Endothelial cell of umbilical vein (primary cell): ENCODE measurements at regions not wholly inside any gene's neighbourhood (a gene's known extent, or its start where the extent isn't known, plus 50 kb on each side); places are given as distances from the start of the nearest gene placed in this dataset.

Experiments
- BruUV-seq: library from RNA; stranded (reverse); fragments of 400-500 nt; replicated peaks from 2 replicates; lab custom pipeline; 2021; lab: Mats Ljungman, UMichigan
- CTCF ChIA-PET: fragments of 300-600, 350-600 bp; sonication (Branson Sonifier 250); formaldehyde crosslinking; loops from one replicate; lab custom pipeline; 2021; ENCODE audit warnings: antibody characterized with exemption, inconsistent platforms; lab: Charles Lee
- POLR2A ChIA-PET: fragments of 300-600, 350-600 bp; sonication (Branson Sonifier 250); formaldehyde crosslinking; loops from one replicate; lab custom pipeline; 2021; ENCODE audit warnings: antibody characterized with exemption, inconsistent platforms; lab: Charles Lee
- DNase-seq: peaks from one replicate; pipeline ENCODE4 v3.0.0-alpha.2; 2011; ENCODE audit warnings: low read depth, low spot score
- FAIRE-seq: peaks from 2 replicates; lab custom pipeline; 2011; peaks lifted over from hg19 to GRCh38; lab: Jason Lieb, UNC
- H2AFZ ChIP-seq: 2 replicates; pipeline ENCODE4 v1.6.0; 2012; ENCODE audit warnings: low read depth, low read length, control low read depth, inconsistent platforms
- H3K27ac ChIP-seq: 2 replicates; pipeline ENCODE4 v1.5.1; 2011; ENCODE audit warnings: low read depth, mild to moderate bottlenecking, control low read depth, low read length, moderate library complexity; ENCODE audit not compliant: insufficient read depth
- H3K27me3 ChIP-seq, 2 experiments: 2 replicates each; pipeline versions ENCODE4 v1.6.0 to v1.6.1; 2011; ENCODE audit warnings: low read length in 2 of 2, mixed read lengths in 1 of 2; ENCODE audit not compliant: control insufficient read depth in 2 of 2, insufficient read depth in 2 of 2
- H3K36me3 ChIP-seq, 2 experiments: 2 replicates in 1 of 2; 3 replicates in 1 of 2; pipeline ENCODE4 v1.5.1; 2011; ENCODE audit warnings: low read length in 2 of 2, mild to moderate bottlenecking in 1 of 2, moderate library complexity in 1 of 2; ENCODE audit not compliant: control insufficient read depth in 2 of 2, insufficient read depth in 2 of 2; ENCODE audit errors: extremely low read depth in 1 of 2
- H3K4me1 ChIP-seq: 3 replicates; pipeline ENCODE4 v1.5.1; 2011; ENCODE audit warnings: mild to moderate bottlenecking, low read length; ENCODE audit not compliant: control insufficient read depth, insufficient read depth; ENCODE audit errors: extremely low read depth
- H3K4me2 ChIP-seq: 2 replicates; pipeline ENCODE4 v1.6.1; 2011; ENCODE audit warnings: low read length, control low read depth, mixed read lengths; ENCODE audit not compliant: insufficient read depth
- H3K4me3 ChIP-seq, 3 experiments: fragments of 200-600 bp in 1 of 3; sonication (generic), shearing (Covaris generic) in 1 of 3; replicated peaks in 1 of 3; 2 replicates each; pipeline ENCODE4 v1.5.1; 2011 to 2016; ENCODE audit warnings: control low read depth in 3 of 3, low read length in 3 of 3, mild to moderate bottlenecking in 2 of 3, inconsistent platforms in 1 of 3, low read depth in 1 of 3, moderate library complexity in 1 of 3; ENCODE audit not compliant: insufficient read depth in 1 of 3
- H3K79me2 ChIP-seq: 2 replicates; pipeline ENCODE4 v1.6.0; 2012; ENCODE audit warnings: low read length, inconsistent platforms; ENCODE audit not compliant: control insufficient read depth, insufficient read depth
- H3K9ac ChIP-seq: replicated peaks from 2 replicates; pipeline ENCODE3; 2011; ENCODE audit warnings: low read length, control low read depth; ENCODE audit not compliant: insufficient read depth; ENCODE audit errors: extremely low read depth
- H3K9me1 ChIP-seq: replicated peaks from 3 replicates; pipeline ENCODE4 v1.6.0; 2011; ENCODE audit warnings: mild to moderate bottlenecking, low read length; ENCODE audit not compliant: control insufficient read depth, insufficient read depth; ENCODE audit errors: extremely low read depth
- H3K9me3 ChIP-seq: replicated peaks from 2 replicates; pipeline ENCODE4 v1.5.1; 2012; ENCODE audit warnings: low read length, inconsistent platforms; ENCODE audit not compliant: control insufficient read depth, insufficient read depth
- H4K20me1 ChIP-seq: replicated peaks from 2 replicates; pipeline ENCODE3; 2011; ENCODE audit warnings: mild to moderate bottlenecking, low read length; ENCODE audit not compliant: control insufficient read depth, insufficient read depth; ENCODE audit errors: extremely low read depth
- CTCF ChIP-seq, 2 donors: IDR thresholded peaks; 1 replicate in 1 of 2; 2 replicates in 1 of 2; pipeline ENCODE4 v1.5.1; 2011; ENCODE audit warnings: low read length in 2 of 2, mild to moderate bottlenecking in 2 of 2, moderate library complexity in 2 of 2, control low read depth in 1 of 2, inconsistent platforms in 1 of 2, low read depth in 1 of 2; ENCODE audit not compliant: insufficient read depth in 1 of 2; ENCODE audit errors: extremely low read depth in 1 of 2
- EZH2 ChIP-seq: IDR thresholded peaks from 2 replicates; pipeline ENCODE4 v1.6.1; 2012; ENCODE audit warnings: borderline replicate concordance, low read depth, mild to moderate bottlenecking, moderate library complexity, low read length, inconsistent platforms; ENCODE audit not compliant: severe bottlenecking
- FOS ChIP-seq: IDR thresholded peaks from 2 replicates; pipeline ENCODE4 v1.6.1; 2011; ENCODE audit warnings: mild to moderate bottlenecking, low read length, moderate library complexity, borderline replicate concordance; ENCODE audit not compliant: insufficient read depth
- GATA2 ChIP-seq: IDR thresholded peaks from 2 replicates; pipeline ENCODE4 v1.7.0; 2011; ENCODE audit warnings: low read depth, mild to moderate bottlenecking, moderate library complexity, mixed read lengths, low read length; ENCODE audit not compliant: insufficient read length, insufficient read depth
- MAX ChIP-seq: IDR thresholded peaks from 2 replicates; pipeline ENCODE4 v1.6.1; 2011; ENCODE audit not compliant: insufficient read depth, insufficient read length
- MYC ChIP-seq: IDR thresholded peaks from one replicate; pipeline ENCODE4 v1.6.1; 2011; ENCODE audit warnings: mild to moderate bottlenecking, low read depth, low read length
- POLR2A ChIP-seq: IDR thresholded peaks from 2 replicates; pipeline ENCODE4 v1.6.1; 2012; ENCODE audit warnings: low read depth, mild to moderate bottlenecking, control low read depth, low read length
- POLR2AphosphoS5 ChIP-seq: IDR thresholded peaks from 2 replicates; pipeline ENCODE4 v1.6.1; 2012; ENCODE audit warnings: low read depth, mild to moderate bottlenecking, control low read depth, low read length, moderate library complexity; ENCODE audit not compliant: insufficient read depth
- dilution Hi-C: fragments of 300-500 bp; cut with MboI; formaldehyde crosslinking; loops from one replicate; pipeline ENCODE4 v1.15.0; 2019; ENCODE audit warnings: low sequenced_read_pairs; ENCODE audit not compliant: extremely low pct_ligation_motif_present
- intact Hi-C: fragments of 100-400 bp; cut with micrococcal nuclease; formaldehyde crosslinking; loops from one replicate; pipeline ENCODE4 v1.10.0; 2022

- Histone ChIP-seq H3K36me3 (no peaks in the 10 kb centered on the region), H4K20me1 (no peaks in the 10 kb centered on the region), H3K27me3 (no peaks in the 10 kb centered on the region), H3K9ac (no peak overlapping the region), H3K4me3 (no peak overlapping the region), H3K9me1 (no peaks in the 10 kb centered on the region), H3K4me1 (no peaks in the 10 kb centered on the region), H2AFZ (no peak overlapping the region), H3K4me2 (no peak overlapping the region), H3K9me3 (no peaks in the 10 kb centered on the region), H3K27ac (no peak overlapping the region), H3K79me2 (no peaks in the 10 kb centered on the region)
- ChIA-PET POLR2A (no interaction called here), CTCF (no interaction called here)
- FAIRE-seq = no peak
- TF ChIP-seq CTCF (IDR thresholded peaks at IDR 0.05; ENCODE audit: extremely low read depth in 1 of 2, insufficient read depth in 1 of 2, low read depth in 1 of 2, low read length in 2 of 2) = no peak
- TF ChIP-seq POLR2A = no peak
- no peak for TF ChIP-seq POLR2AphosphoS5
- TF ChIP-seq MYC = no peak
- no peak for TF ChIP-seq GATA2
- TF ChIP-seq FOS = no peak
- TF ChIP-seq MAX = no peak
- TF ChIP-seq EZH2 = no peak
- BruUV-seq = no TSS peak
- DNase-seq = no peak
- dilution Hi-C loops (no loop called here), intact Hi-C loops (no loop called here)
Measured at GRCh38 chr13:85091631-85092234, 707.5 kb downstream of the SLITRK6 start.
